ENCODE measurements at regions not wholly inside any gene's neighbourhood (a gene's known extent, or its start where the extent isn't known, plus 50 kb on each side); places are given as distances from the start of the nearest gene placed in this dataset.

- TF ChIP-seq EZH2 (IDR thresholded peaks at IDR 0.05; ENCODE audit: insufficient read depth, poor library complexity, severe bottlenecking) (no peak), EZH2phosphoT487 (IDR thresholded peaks at IDR 0.05; ENCODE audit: insufficient read depth, low read depth) (no peak)
Measured at GRCh38 chr4:164304861-164305260, 449.1 kb upstream of the SMIM31 start.

All from GM23248 (cell line).